Thymus (tissue), 11 donors: ENCODE measurements at regions not wholly inside any gene's neighbourhood (a gene's known extent, or its start where the extent isn't known, plus 50 kb on each side); places are given as distances from the start of the nearest gene placed in this dataset.

Source experiments
- DNase-seq, 9 donors: peaks; one replicate each; pipeline ENCODE4 v3.0.0-alpha.2; 2013; ENCODE audit warnings: low spot score in 9 of 9, low read depth in 6 of 9, missing footprints in 1 of 9
- H3K27ac ChIP-seq, 2 donors: one replicate each; pipeline ENCODE4 v1.5.1; 2013; ENCODE audit warnings: control low read depth in 1 of 2, low read depth in 1 of 2, low read length in 1 of 2, mild to moderate bottlenecking in 1 of 2, moderate library complexity in 1 of 2
- H3K27me3 ChIP-seq, 2 donors: one replicate each; pipeline ENCODE4 v1.5.1; 2013; ENCODE audit warnings: low read length in 1 of 2; ENCODE audit not compliant: control insufficient read depth in 2 of 2, insufficient read depth in 1 of 2
- H3K36me3 ChIP-seq, 2 donors: one replicate each; pipeline ENCODE4 v1.5.1; 2013; ENCODE audit warnings: low read length in 1 of 2, mild to moderate bottlenecking in 1 of 2, moderate library complexity in 1 of 2; ENCODE audit not compliant: control insufficient read depth in 2 of 2, insufficient read depth in 2 of 2
- H3K4me1 ChIP-seq, 2 donors: one replicate each; pipeline ENCODE4 v1.5.1; 2013; ENCODE audit warnings: low read length in 2 of 2; ENCODE audit not compliant: control insufficient read depth in 2 of 2, insufficient read depth in 2 of 2
- H3K4me3 ChIP-seq, 2 donors: one replicate each; pipeline ENCODE4 v1.5.1; 2013; ENCODE audit warnings: low read length in 2 of 2, control low read depth in 1 of 2, mild to moderate bottlenecking in 1 of 2
- H3K9me3 ChIP-seq, 2 donors: one replicate each; pipeline ENCODE4 v1.5.1; 2013; ENCODE audit warnings: low read length in 1 of 2, mild to moderate bottlenecking in 1 of 2; ENCODE audit not compliant: control insufficient read depth in 2 of 2, insufficient read depth in 1 of 2
- WGBS: extraction: QIAGEN DNeasy Blood & Tissue Kit; methylation state at CpG from one replicate; pipeline ENCODE4 v1.1.7; 2013; 5-methylcytosine and 5-hydroxymethylcytosine counted together
- donor health status: healthy.

- Histone ChIP-seq H3K36me3 (no peaks in the 10 kb centered on the region), H3K4me1 (peaks cover 92 to 99% of the 10 kb centered on the region in 2 donors), H3K27ac (peak overlapping the region; percentile 83 to 100), H3K4me3 (peak overlapping the region; percentile 11 to 36), H3K9me3 (peaks cover 0 to 6% of the 10 kb centered on the region in 2 donors), H3K27me3 (no peaks in the 10 kb centered on the region)
- DNase-seq: no peak
- 16% methylated on average over 13 of the region's 13 CpGs for WGBS
Measured at GRCh38 chr15:31266712-31267111, 59.9 kb upstream of the KLF13 start.

GRCh38 chr15:31267161-31268107 is 59.2 kb upstream of the KLF13 start:
- peaks cover 0 to 6% of the 10 kb centered on the region in 2 donors for H3K9me3 ChIP-seq
- H3K36me3 ChIP-seq: no peaks in the 10 kb centered on the region
- 77% methylated on average over 20 of the region's 20 CpGs for WGBS
- DNase-seq: peak in 2 of 9 donors; percentile 66 to 81
- H3K27me3 ChIP-seq: no peaks in the 10 kb centered on the region
- H3K4me3 ChIP-seq: peak overlapping the region; percentile 11 to 36
- peak overlapping the region; percentile 83 to 100 for H3K27ac ChIP-seq
- H3K4me1 ChIP-seq: peaks cover 87 to 99% of the 10 kb centered on the region in 2 donors

- Histone ChIP-seq H3K4me1 (peaks cover 87 to 99% of the 10 kb centered on the region in 2 donors), H3K27me3 (no peaks in the 10 kb centered on the region), H3K36me3 (no peaks in the 10 kb centered on the region), H3K27ac (peak overlapping the region; percentile 83 to 100), H3K4me3 (no peak overlapping the region), H3K9me3 (peaks cover 0 to 6% of the 10 kb centered on the region in 2 donors)
- 96% methylated on average over 2 of the region's 2 CpGs for WGBS
- peak in 1 of 9 donors; percentile 55 for DNase-seq
Measured at GRCh38 chr15:31268108-31268501, 58.5 kb upstream of the KLF13 start.

- 79% methylated on average over 11 of the region's 11 CpGs for WGBS
- peak in 1 of 9 donors; percentile 67 for DNase-seq
- H3K27ac ChIP-seq: peak overlapping the region; percentile 62 to 100
- H3K9me3 ChIP-seq: peaks cover 0 to 6% of the 10 kb centered on the region in 2 donors
- peaks cover 78 to 99% of the 10 kb centered on the region in 2 donors for H3K4me1 ChIP-seq
- no peaks in the 10 kb centered on the region for H3K27me3 ChIP-seq
- no peak overlapping the region for H3K4me3 ChIP-seq
- no peaks in the 10 kb centered on the region for H3K36me3 ChIP-seq
Measured at GRCh38 chr15:31268911-31269784, 57.5 kb upstream of the KLF13 start.

- Histone ChIP-seq H3K4me3 (no peak overlapping the region), H3K4me1 (peaks cover 77 to 98% of the 10 kb centered on the region in 2 donors), H3K9me3 (peaks cover 0 to 6% of the 10 kb centered on the region in 2 donors), H3K27ac (peak overlapping the region; percentile 25 to 100), H3K27me3 (no peaks in the 10 kb centered on the region), H3K36me3 (no peaks in the 10 kb centered on the region)
- no peak for DNase-seq
- 99% methylated on average over 5 of the region's 5 CpGs for WGBS
Measured at GRCh38 chr15:31269816-31270575, 56.6 kb upstream of the KLF13 start.

- no peak overlapping the region for H3K4me3 ChIP-seq
- DNase-seq: peak in 1 of 9 donors; percentile 71
- 86% methylated on average over 2 of the region's 2 CpGs for WGBS
- H3K9me3 ChIP-seq: peaks cover 0 to 6% of the 10 kb centered on the region in 2 donors
- no peaks in the 10 kb centered on the region for H3K27me3 ChIP-seq
- no peaks in the 10 kb centered on the region for H3K36me3 ChIP-seq
- peak overlapping the region in 1 of 2 donors; percentile 100 for H3K27ac ChIP-seq
- H3K4me1 ChIP-seq: peaks cover 70 to 98% of the 10 kb centered on the region in 2 donors
Measured at GRCh38 chr15:31270767-31271166, 55.9 kb upstream of the KLF13 start.

- H3K9me3 ChIP-seq: peaks cover 0 to 6% of the 10 kb centered on the region in 2 donors
- H3K36me3 ChIP-seq: no peaks in the 10 kb centered on the region
- H3K27me3 ChIP-seq: no peaks in the 10 kb centered on the region
- H3K4me3 ChIP-seq: no peak overlapping the region
- WGBS: 96% methylated on average over 10 of the region's 10 CpGs
- H3K27ac ChIP-seq: peak overlapping the region in 1 of 2 donors; percentile 100
- peak in 1 of 9 donors; percentile 37 for DNase-seq
- peaks cover 66 to 93% of the 10 kb centered on the region in 2 donors for H3K4me1 ChIP-seq
Measured at GRCh38 chr15:31271224-31271635, 55.4 kb upstream of the KLF13 start.

GRCh38 chr15:31271711-31272557 is 54.7 kb upstream of the KLF13 start:
- WGBS: 93% methylated on average over 12 of the region's 12 CpGs
- no peaks in the 10 kb centered on the region for H3K27me3 ChIP-seq
- DNase-seq: no peak
- peaks cover 62 to 88% of the 10 kb centered on the region in 2 donors for H3K4me1 ChIP-seq
- no peaks in the 10 kb centered on the region for H3K36me3 ChIP-seq
- peak overlapping the region in 1 of 2 donors; percentile 15 for H3K27ac ChIP-seq
- peaks cover 0 to 6% of the 10 kb centered on the region in 2 donors for H3K9me3 ChIP-seq
- H3K4me3 ChIP-seq: no peak overlapping the region
